SK-N-SH (cell line): ENCODE measurements at regions not wholly inside any gene's neighbourhood (a gene's known extent, or its start where the extent isn't known, plus 50 kb on each side); places are given as distances from the start of the nearest gene placed in this dataset.

Source experiments
- CTCF ChIA-PET: fragments of 300-600, 350-600 bp; formaldehyde crosslinking; extraction: SDS; loops from one replicate; lab custom pipeline; 2021; lab: Yijun Ruan, JAX
- POLR2A ChIA-PET: fragments of 350-600 bp; sonication (Branson Sonifier 250); formaldehyde crosslinking; extraction: SDS; loops from one replicate; lab custom pipeline; 2020; ENCODE audit warnings: antibody characterized with exemption, inconsistent platforms; lab: Yijun Ruan, JAX
- DNase-seq: peaks from one replicate; pipeline ENCODE4 v3.0.0; 2012
- H2AFZ ChIP-seq: fragments of 200-600 bp; sonication (generic); 2 replicates; pipeline ENCODE4 v1.8.1; 2016; ENCODE audit warnings: antibody characterized with exemption, mild to moderate bottlenecking, low read depth
- H3F3A ChIP-seq: fragments of 200-600 bp; sonication (generic); replicated peaks from 2 replicates; pipeline ENCODE3; 2016; ENCODE audit warnings: antibody characterized with exemption, mild to moderate bottlenecking; ENCODE audit not compliant: insufficient read depth
- H3K27ac ChIP-seq, 2 experiments: fragments of 200-500 bp in 1 of 2; fragments of 200-600 bp in 1 of 2; sonication (Bioruptor generic) in 1 of 2; sonication (generic), shearing (Covaris generic) in 1 of 2; 2 replicates each; pipeline versions ENCODE4 v1.5.1 to v1.6.1; 2014 to 2016; ENCODE audit warnings: low read depth in 2 of 2, inconsistent platforms in 1 of 2, low read length in 1 of 2, mild to moderate bottlenecking in 1 of 2, mixed read lengths in 1 of 2
- H3K27me3 ChIP-seq: fragments of 200-600 bp; sonication (generic), shearing (Covaris generic); 2 replicates; pipeline ENCODE4 v1.6.1; 2016; ENCODE audit warnings: mixed run types; ENCODE audit not compliant: insufficient read depth
- H3K36me3 ChIP-seq, 2 experiments: fragments of 200-500 bp in 1 of 2; fragments of 200-600 bp in 1 of 2; sonication (Bioruptor generic) in 1 of 2; sonication (generic) in 1 of 2; replicated peaks in 1 of 2; 2 replicates each; pipeline versions ENCODE3 to v1.5.1; 2014 to 2016; ENCODE audit warnings: low read length in 1 of 2, mild to moderate bottlenecking in 1 of 2; ENCODE audit not compliant: insufficient read depth in 2 of 2, control insufficient read depth in 1 of 2
- H3K4me1 ChIP-seq, 2 experiments: fragments of 200-500 bp in 1 of 2; fragments of 200-600 bp in 1 of 2; sonication (Bioruptor generic) in 1 of 2; sonication (generic), shearing (Covaris generic) in 1 of 2; 2 replicates each; pipeline versions ENCODE4 v1.5.1 to v1.6.1; 2014 to 2016; ENCODE audit warnings: low read depth in 1 of 2, low read length in 1 of 2, mixed run types in 1 of 2; ENCODE audit not compliant: insufficient read depth in 2 of 2, control insufficient read depth in 1 of 2
- H3K4me2 ChIP-seq: fragments of 200-600 bp; sonication (generic), shearing (Covaris generic); 2 replicates; pipeline ENCODE4 v1.6.1; 2017; ENCODE audit warnings: mixed run types
- H3K4me3 ChIP-seq, 2 experiments: fragments of 200-500 bp in 1 of 2; fragments of 200-600 bp in 1 of 2; sonication (Bioruptor generic) in 1 of 2; sonication (generic), shearing (Covaris generic) in 1 of 2; 2 replicates each; pipeline versions ENCODE4 v1.5.1 to v1.8.1; 2014 to 2016; ENCODE audit warnings: low read depth in 2 of 2, inconsistent platforms in 1 of 2, low read length in 1 of 2, mild to moderate bottlenecking in 1 of 2, mixed read lengths in 1 of 2, moderate library complexity in 1 of 2
- H3K79me2 ChIP-seq: fragments of 200-600 bp; sonication (generic); 2 replicates; pipeline ENCODE4 v1.8.1; 2017; ENCODE audit warnings: mild to moderate bottlenecking; ENCODE audit not compliant: insufficient read depth
- H3K9ac ChIP-seq: fragments of 200-600 bp; sonication (generic); 2 replicates; pipeline ENCODE4 v1.6.1; 2017; ENCODE audit warnings: mixed run types
- H3K9me2 ChIP-seq: fragments of 200-600 bp; sonication (generic); 2 replicates; pipeline ENCODE4 v1.6.1; 2017; ENCODE audit warnings: mixed run types
- H3K9me3 ChIP-seq: fragments of 200-600 bp; sonication (generic); 2 replicates; pipeline ENCODE4 v1.6.1; 2017; ENCODE audit warnings: mixed run types, mild to moderate bottlenecking, moderate library complexity
- H4K20me1 ChIP-seq: fragments of 200-600 bp; sonication (generic); 2 replicates; pipeline ENCODE4 v1.6.1; 2017; ENCODE audit warnings: mild to moderate bottlenecking, mixed run types; ENCODE audit not compliant: insufficient read depth
- CHD2 ChIP-seq: fragments of 150-350 bp; IDR thresholded peaks from 2 replicates; pipeline ENCODE4 v1.6.1; 2018; ENCODE audit warnings: low read length; ENCODE audit not compliant: partially characterized antibody
- ELF1 ChIP-seq: IDR thresholded peaks from 2 replicates; pipeline ENCODE4 v1.4.0; 2012
- EZH2phosphoT487 ChIP-seq: fragments of 200-600 bp; sonication (generic); IDR thresholded peaks from 2 replicates; pipeline ENCODE4 v1.6.1; 2017; ENCODE audit warnings: low read depth, mixed run types, mild to moderate bottlenecking, antibody characterized with exemption, moderate library complexity, borderline replicate concordance
- MEF2A ChIP-seq: IDR thresholded peaks from 2 replicates; pipeline ENCODE4 v1.4.0; 2012; ENCODE audit warnings: low read depth, borderline replicate concordance
- NFIC ChIP-seq: IDR thresholded peaks from 2 replicates; pipeline ENCODE4 v1.4.0; 2012; ENCODE audit warnings: borderline replicate concordance
- NRF1 ChIP-seq: IDR thresholded peaks from 2 replicates; pipeline ENCODE4 v1.6.1; 2012; ENCODE audit warnings: low read depth, mild to moderate bottlenecking, low read length
- SIN3A ChIP-seq: IDR thresholded peaks from 2 replicates; pipeline ENCODE4 v1.6.1; 2012; ENCODE audit warnings: low read depth, mild to moderate bottlenecking, low read length, moderate library complexity, borderline replicate concordance
- WGBS: methylation state at CpG from one replicate; pipeline ENCODE4 v1.1.6; 2017; ENCODE audit warnings: low lambda C conversion rate; 5-methylcytosine and 5-hydroxymethylcytosine counted together
- TF ChIP-seq, protein P1 (sequence below): IDR thresholded peaks from 2 replicates; pipeline ENCODE4 v1.4.0; 2012; ENCODE audit warnings: low read depth, borderline replicate concordance
- TF ChIP-seq, protein P2 (sequence below): IDR thresholded peaks from 2 replicates; pipeline ENCODE4 v1.4.0; 2012; ENCODE audit warnings: low read depth, borderline replicate concordance

DNA sequence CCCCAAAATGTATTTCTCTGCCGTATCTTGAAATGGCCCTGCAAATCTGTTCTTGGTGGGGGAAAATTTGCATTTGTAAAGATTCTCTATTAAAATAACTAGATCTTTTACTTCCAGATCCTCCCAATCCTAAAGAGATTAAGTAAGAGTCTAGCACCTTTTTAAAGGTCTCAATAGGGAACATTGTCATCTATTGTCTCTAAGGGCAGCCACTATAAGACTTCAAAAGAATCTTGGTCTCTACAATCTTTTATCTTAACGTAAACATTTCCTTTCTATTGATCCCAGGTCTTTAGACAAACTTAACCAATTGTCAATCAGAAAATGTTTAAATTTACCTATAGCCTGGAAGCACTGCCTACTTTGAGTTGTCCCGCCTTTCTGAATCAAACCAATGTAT is 1313.3 kb downstream of the ROBO2 start:
- ChIA-PET CTCF (no interaction called here), POLR2A (no interaction called here)
- H3K9ac ChIP-seq = no peak overlapping the region
- no peak overlapping the region for H3K27ac ChIP-seq
- DNase-seq = no peak
- H3K27me3 ChIP-seq = no peaks in the 10 kb centered on the region
- no peaks in the 10 kb centered on the region for H3K36me3 ChIP-seq
- no peaks in the 10 kb centered on the region for H3K9me2 ChIP-seq
- H3K9me3 ChIP-seq = no peaks in the 10 kb centered on the region
- H3K4me3 ChIP-seq = no peak overlapping the region
- peaks cover 0 to 13% of the 10 kb centered on the region in 2 experiments; a peak in 2 of 4 replicates for H3K4me1 ChIP-seq
- no peaks in the 10 kb centered on the region for H3F3A ChIP-seq
- H4K20me1 ChIP-seq = no peaks in the 10 kb centered on the region
- H2AFZ ChIP-seq = no peak overlapping the region
- no peak for TF ChIP-seq SIN3A
- 67% methylated on average over 3 of the region's 3 CpGs for WGBS
- no peak overlapping the region for H3K4me2 ChIP-seq
- no peaks in the 10 kb centered on the region for H3K79me2 ChIP-seq

DNA sequence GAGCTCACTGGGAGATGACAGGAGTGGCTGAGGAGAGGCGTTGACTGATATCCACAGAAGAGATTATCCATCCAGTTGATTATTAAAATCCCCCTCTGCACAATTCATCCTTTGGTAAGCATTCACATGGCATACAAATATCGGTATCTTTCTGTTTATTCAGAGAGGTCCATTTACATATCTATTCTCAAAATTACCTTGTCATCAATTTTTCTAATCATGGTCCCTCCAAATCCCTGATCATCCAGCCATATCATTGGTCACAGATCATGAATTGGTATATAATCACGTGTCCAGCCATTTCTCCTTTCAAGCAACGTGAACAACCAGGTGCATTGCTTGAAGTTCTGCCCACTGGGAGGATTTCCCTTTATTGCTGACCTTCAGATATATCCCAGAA is 1321.0 kb downstream of the ROBO2 start:
- no peaks in the 10 kb centered on the region for H3F3A ChIP-seq
- H3K9me3 ChIP-seq = no peaks in the 10 kb centered on the region
- H3K9me2 ChIP-seq = no peaks in the 10 kb centered on the region
- 48% methylated on average over 4 of the region's 4 CpGs for WGBS
- H3K27ac ChIP-seq = no peak overlapping the region
- H2AFZ ChIP-seq = no peak overlapping the region
- H4K20me1 ChIP-seq = no peaks in the 10 kb centered on the region
- no peak for TF ChIP-seq NFIC
- TF ChIP-seq, protein P1, sequence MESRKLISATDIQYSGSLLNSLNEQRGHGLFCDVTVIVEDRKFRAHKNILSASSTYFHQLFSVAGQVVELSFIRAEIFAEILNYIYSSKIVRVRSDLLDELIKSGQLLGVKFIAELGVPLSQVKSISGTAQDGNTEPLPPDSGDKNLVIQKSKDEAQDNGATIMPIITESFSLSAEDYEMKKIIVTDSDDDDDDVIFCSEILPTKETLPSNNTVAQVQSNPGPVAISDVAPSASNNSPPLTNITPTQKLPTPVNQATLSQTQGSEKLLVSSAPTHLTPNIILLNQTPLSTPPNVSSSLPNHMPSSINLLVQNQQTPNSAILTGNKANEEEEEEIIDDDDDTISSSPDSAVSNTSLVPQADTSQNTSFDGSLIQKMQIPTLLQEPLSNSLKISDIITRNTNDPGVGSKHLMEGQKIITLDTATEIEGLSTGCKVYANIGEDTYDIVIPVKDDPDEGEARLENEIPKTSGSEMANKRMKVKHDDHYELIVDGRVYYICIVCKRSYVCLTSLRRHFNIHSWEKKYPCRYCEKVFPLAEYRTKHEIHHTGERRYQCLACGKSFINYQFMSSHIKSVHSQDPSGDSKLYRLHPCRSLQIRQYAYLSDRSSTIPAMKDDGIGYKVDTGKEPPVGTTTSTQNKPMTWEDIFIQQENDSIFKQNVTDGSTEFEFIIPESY = no peak
- TF ChIP-seq EZH2phosphoT487 = no peak
- no peak for TF ChIP-seq MEF2A
- no peaks in the 10 kb centered on the region for H3K4me1 ChIP-seq
- ChIA-PET POLR2A (no interaction called here), CTCF (interaction anchor here (1.2 kb wide), 1 partner anchor 25 kb away, joined by 3 read pairs; no protein-coding TSS in a partner anchor)
- no peaks in the 10 kb centered on the region for H3K36me3 ChIP-seq
- no peaks in the 10 kb centered on the region for H3K27me3 ChIP-seq
- H3K4me3 ChIP-seq = no peak overlapping the region
- no peak for DNase-seq
- no peaks in the 10 kb centered on the region for H3K79me2 ChIP-seq
- H3K9ac ChIP-seq = no peak overlapping the region
- no peak overlapping the region for H3K4me2 ChIP-seq

DNA sequence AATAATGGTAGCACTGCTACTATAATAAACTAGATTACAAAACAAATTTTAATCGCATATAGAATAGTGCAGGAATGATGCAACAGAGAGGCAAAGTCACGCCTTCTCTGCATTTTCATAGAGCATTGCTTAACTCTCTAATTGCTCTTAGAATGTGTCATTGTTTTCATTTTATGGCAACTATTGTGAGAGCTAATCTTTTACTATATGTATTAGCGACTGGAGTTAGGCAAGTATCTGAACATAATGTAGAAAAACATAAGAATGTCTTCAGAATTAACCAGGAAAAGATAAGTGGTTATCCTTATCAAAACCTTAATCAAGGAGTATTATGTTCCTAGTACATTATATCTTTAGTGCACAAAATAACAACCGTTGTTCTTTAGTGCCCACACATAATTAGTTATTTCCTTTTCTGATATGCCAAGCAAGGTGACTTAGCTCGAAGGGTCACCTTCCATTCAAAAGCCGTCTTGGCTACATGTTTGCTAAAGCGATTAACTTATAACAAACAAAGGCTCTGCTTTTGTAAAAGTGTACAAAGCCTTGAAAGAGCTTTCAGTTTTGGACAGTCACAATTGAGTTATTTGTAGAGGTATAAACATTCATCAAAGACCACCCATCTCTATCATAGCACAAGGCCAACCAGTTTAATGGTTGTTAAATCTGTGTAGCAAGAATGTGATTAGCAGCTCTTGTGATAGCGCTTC is 1328.9 kb downstream of the ROBO2 start:
- no peaks in the 10 kb centered on the region for H3K9me2 ChIP-seq
- H3K9ac ChIP-seq = no peak overlapping the region
- no peak for DNase-seq
- H3K4me2 ChIP-seq = no peak overlapping the region
- TF ChIP-seq, protein P2, sequence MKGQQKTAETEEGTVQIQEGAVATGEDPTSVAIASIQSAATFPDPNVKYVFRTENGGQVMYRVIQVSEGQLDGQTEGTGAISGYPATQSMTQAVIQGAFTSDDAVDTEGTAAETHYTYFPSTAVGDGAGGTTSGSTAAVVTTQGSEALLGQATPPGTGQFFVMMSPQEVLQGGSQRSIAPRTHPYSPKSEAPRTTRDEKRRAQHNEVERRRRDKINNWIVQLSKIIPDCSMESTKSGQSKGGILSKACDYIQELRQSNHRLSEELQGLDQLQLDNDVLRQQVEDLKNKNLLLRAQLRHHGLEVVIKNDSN = no peak
- TF ChIP-seq NRF1 (no peak), MEF2A (no peak), CHD2 (no peak), ELF1 (no peak)
- H3K4me1 ChIP-seq = no peaks in the 10 kb centered on the region; a peak in 1 of 4 replicates
- no peaks in the 10 kb centered on the region for H4K20me1 ChIP-seq
- no peak overlapping the region for H2AFZ ChIP-seq
- ChIA-PET CTCF (no interaction called here), POLR2A (no interaction called here)
- H3K27me3 ChIP-seq = no peaks in the 10 kb centered on the region
- no peaks in the 10 kb centered on the region for H3K79me2 ChIP-seq
- H3K27ac ChIP-seq = no peak overlapping the region
- no peaks in the 10 kb centered on the region for H3F3A ChIP-seq
- no peaks in the 10 kb centered on the region for H3K9me3 ChIP-seq
- WGBS = 74% methylated on average over 8 of the region's 8 CpGs
- no peak overlapping the region for H3K4me3 ChIP-seq
- no peaks in the 10 kb centered on the region for H3K36me3 ChIP-seq
